ENCODE measurements at regions not wholly inside any gene's neighbourhood (a gene's known extent, or its start where the extent isn't known, plus 50 kb on each side); places are given as distances from the start of the nearest gene placed in this dataset.

- Histone ChIP-seq H3K27me3 (ENCODE audit: insufficient read depth, low read depth) (no peaks in the 10 kb centered on the region), H3K79me2 (ENCODE audit: low read depth) (no peaks in the 10 kb centered on the region), H3K9me2 (ENCODE audit: insufficient read depth) (no peaks in the 10 kb centered on the region), H3K4me2 (no peak overlapping the region), H3K36me3 (ENCODE audit: low read depth) (no peaks in the 10 kb centered on the region), H3K4me3 (no peak overlapping the region), H2AFZ (no peak overlapping the region), H3K4me1 (replicated peaks; ENCODE audit: insufficient read depth) (no peaks in the 10 kb centered on the region), H3F3A (ENCODE audit: insufficient read depth, low read depth) (no peaks in the 10 kb centered on the region), H3K9me3 (ENCODE audit: insufficient read depth, low read depth) (no peaks in the 10 kb centered on the region), H3K27ac (no peak overlapping the region), H4K20me1 (ENCODE audit: insufficient read depth) (no peaks in the 10 kb centered on the region)
- DNase-seq: no peak
- no TSS peak for BruUV-seq (replicated peaks)
- ChIA-PET CTCF (no interaction called here), POLR2A (ENCODE audit: unreplicated experiment) (no interaction called here)
- intact Hi-C loops (cut with micrococcal nuclease; ENCODE audit: unreplicated experiment): no loop called here
- TF ChIP-seq EZH2 (IDR thresholded peaks at IDR 0.05; ENCODE audit: low read depth) (no peak), CTCF (conservative IDR thresholded peaks at IDR 0.05) (no peak)
Observed at GRCh38 chr9:28887188-28887884, 1314.1 kb upstream of the C9orf72 start.

GRCh38 chr9:28888806-28889205 lies 1315.5 kb upstream of the C9orf72 start:
- no TSS peak for BruUV-seq (replicated peaks)
- TF ChIP-seq EZH2 (IDR thresholded peaks at IDR 0.05; ENCODE audit: low read depth) (no peak), CTCF (conservative IDR thresholded peaks at IDR 0.05) (no peak)
- Histone ChIP-seq H3K9me3 (ENCODE audit: insufficient read depth, low read depth) (no peaks in the 10 kb centered on the region), H3F3A (ENCODE audit: insufficient read depth, low read depth) (no peaks in the 10 kb centered on the region), H4K20me1 (ENCODE audit: insufficient read depth) (no peaks in the 10 kb centered on the region), H3K4me3 (no peak overlapping the region), H3K27ac (no peak overlapping the region), H3K79me2 (ENCODE audit: low read depth) (no peaks in the 10 kb centered on the region), H3K9me2 (ENCODE audit: insufficient read depth) (no peaks in the 10 kb centered on the region), H3K36me3 (ENCODE audit: low read depth) (no peaks in the 10 kb centered on the region), H3K4me1 (replicated peaks; ENCODE audit: insufficient read depth) (no peaks in the 10 kb centered on the region), H2AFZ (no peak overlapping the region), H3K27me3 (ENCODE audit: insufficient read depth, low read depth) (no peaks in the 10 kb centered on the region), H3K4me2 (no peak overlapping the region)
- POLR2A ChIA-PET (ENCODE audit: unreplicated experiment): no interaction called here
- CTCF ChIA-PET: no interaction called here
- no peak for DNase-seq
- intact Hi-C loops (cut with micrococcal nuclease; ENCODE audit: unreplicated experiment): no loop called here

GRCh38 chr9:28892538-28892937 lies 1319.3 kb upstream of the C9orf72 start:
- H2AFZ ChIP-seq: no peak overlapping the region
- no peak overlapping the region for H3K27ac ChIP-seq
- no peaks in the 10 kb centered on the region for H3K79me2 ChIP-seq (ENCODE audit: low read depth)
- no peak for DNase-seq
- no peaks in the 10 kb centered on the region for H3K9me2 ChIP-seq (ENCODE audit: insufficient read depth)
- no peaks in the 10 kb centered on the region for H3K9me3 ChIP-seq (ENCODE audit: insufficient read depth, low read depth)
- H3K4me2 ChIP-seq: no peak overlapping the region
- H3K4me3 ChIP-seq: no peak overlapping the region
- no peaks in the 10 kb centered on the region for H3K36me3 ChIP-seq (ENCODE audit: low read depth)
- no peaks in the 10 kb centered on the region for H3K4me1 ChIP-seq (replicated peaks; ENCODE audit: insufficient read depth)
- no peaks in the 10 kb centered on the region for H4K20me1 ChIP-seq (ENCODE audit: insufficient read depth)
- no peaks in the 10 kb centered on the region for H3F3A ChIP-seq (ENCODE audit: insufficient read depth, low read depth)
- no TSS peak for BruUV-seq (replicated peaks)
- TF ChIP-seq CTCF (conservative IDR thresholded peaks at IDR 0.05) (no peak), EZH2 (IDR thresholded peaks at IDR 0.05; ENCODE audit: low read depth) (no peak)
- no peaks in the 10 kb centered on the region for H3K27me3 ChIP-seq (ENCODE audit: insufficient read depth, low read depth)
- ChIA-PET POLR2A (ENCODE audit: unreplicated experiment) (no interaction called here), CTCF (no interaction called here)
- intact Hi-C loops (cut with micrococcal nuclease; ENCODE audit: unreplicated experiment): no loop called here

Measured in PC-9 (cell line).